ENCODE measurements at regions not wholly inside any gene's neighbourhood (a gene's known extent, or its start where the extent isn't known, plus 50 kb on each side); places are given as distances from the start of the nearest gene placed in this dataset.

DNA sequence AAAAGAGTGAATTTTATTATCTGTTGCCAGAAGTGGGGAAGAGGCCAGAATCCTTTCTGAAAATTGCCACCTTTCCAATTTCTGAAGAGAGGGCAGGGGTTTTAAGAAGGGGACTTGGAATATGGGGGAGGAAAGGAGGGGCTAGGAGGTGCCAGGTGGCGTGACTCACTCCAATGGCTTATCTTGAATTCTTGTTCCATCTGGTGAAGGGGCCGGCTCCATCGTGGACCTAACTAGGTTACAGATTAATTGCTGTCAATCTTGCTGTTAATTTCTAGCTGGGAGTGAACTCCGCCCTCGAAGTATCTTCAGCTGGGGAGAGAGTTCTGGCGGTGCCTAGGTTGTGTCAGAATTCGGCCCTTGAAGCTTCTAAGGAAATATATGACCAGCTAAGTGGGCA lies 138.7 kb downstream of the YTHDC2 start:
- H3K9me3 Mint-ChIP-seq, result peaks cover 7% of the 10 kb centered on the region; the same call in 1 of the 2 replicates
- no peak overlapping the region for H3K27ac Mint-ChIP-seq
- no peaks in the 10 kb centered on the region for H3K4me1 Mint-ChIP-seq (ENCODE audit: low read depth)
- TF ChIP-seq, protein P1, sequence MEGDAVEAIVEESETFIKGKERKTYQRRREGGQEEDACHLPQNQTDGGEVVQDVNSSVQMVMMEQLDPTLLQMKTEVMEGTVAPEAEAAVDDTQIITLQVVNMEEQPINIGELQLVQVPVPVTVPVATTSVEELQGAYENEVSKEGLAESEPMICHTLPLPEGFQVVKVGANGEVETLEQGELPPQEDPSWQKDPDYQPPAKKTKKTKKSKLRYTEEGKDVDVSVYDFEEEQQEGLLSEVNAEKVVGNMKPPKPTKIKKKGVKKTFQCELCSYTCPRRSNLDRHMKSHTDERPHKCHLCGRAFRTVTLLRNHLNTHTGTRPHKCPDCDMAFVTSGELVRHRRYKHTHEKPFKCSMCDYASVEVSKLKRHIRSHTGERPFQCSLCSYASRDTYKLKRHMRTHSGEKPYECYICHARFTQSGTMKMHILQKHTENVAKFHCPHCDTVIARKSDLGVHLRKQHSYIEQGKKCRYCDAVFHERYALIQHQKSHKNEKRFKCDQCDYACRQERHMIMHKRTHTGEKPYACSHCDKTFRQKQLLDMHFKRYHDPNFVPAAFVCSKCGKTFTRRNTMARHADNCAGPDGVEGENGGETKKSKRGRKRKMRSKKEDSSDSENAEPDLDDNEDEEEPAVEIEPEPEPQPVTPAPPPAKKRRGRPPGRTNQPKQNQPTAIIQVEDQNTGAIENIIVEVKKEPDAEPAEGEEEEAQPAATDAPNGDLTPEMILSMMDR (IDR thresholded peaks at IDR 0.05), result no peak
- no peaks in the 10 kb centered on the region for H3K36me3 Mint-ChIP-seq (ENCODE audit: low read depth)
- no peak overlapping the region for H3K4me3 Mint-ChIP-seq
- DNase-seq, result no peak
- peaks cover 5% of the 10 kb centered on the region; the same call in 1 of the 2 replicates for H3K27me3 Mint-ChIP-seq (ENCODE audit: insufficient read depth)

DNA sequence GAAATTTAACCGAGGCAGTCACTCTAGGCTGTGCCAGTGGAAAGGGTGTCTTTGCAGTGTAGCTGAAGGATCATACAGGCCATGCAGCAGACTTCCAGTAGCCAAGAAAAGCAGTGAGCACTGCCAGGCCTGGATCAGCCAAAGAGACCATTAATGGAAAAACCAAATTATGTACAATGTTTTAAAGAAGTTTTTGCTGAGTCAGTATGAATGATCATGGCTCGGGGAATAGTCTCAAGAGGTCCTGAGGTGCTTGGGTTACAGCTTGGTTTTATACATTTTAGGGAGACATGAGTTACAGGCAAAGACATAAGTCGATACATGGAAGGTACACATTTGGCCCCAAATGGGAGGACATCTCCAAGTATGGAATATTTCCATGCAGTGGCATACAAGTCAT lies 141.3 kb downstream of the YTHDC2 start:
- Mint-ChIP-seq H3K4me3 (no peak overlapping the region), H3K9me3 (peaks cover 6% of the 10 kb centered on the region; the same call in 1 of the 2 replicates), H3K36me3 (ENCODE audit: low read depth) (no peaks in the 10 kb centered on the region), H3K27ac (no peak overlapping the region), H3K4me1 (ENCODE audit: low read depth) (no peaks in the 10 kb centered on the region), H3K27me3 (ENCODE audit: insufficient read depth) (peaks cover 5% of the 10 kb centered on the region; the same call in 1 of the 2 replicates)
- TF ChIP-seq, protein P1 (IDR thresholded peaks at IDR 0.05), result no peak
- no peak for DNase-seq

DNA sequence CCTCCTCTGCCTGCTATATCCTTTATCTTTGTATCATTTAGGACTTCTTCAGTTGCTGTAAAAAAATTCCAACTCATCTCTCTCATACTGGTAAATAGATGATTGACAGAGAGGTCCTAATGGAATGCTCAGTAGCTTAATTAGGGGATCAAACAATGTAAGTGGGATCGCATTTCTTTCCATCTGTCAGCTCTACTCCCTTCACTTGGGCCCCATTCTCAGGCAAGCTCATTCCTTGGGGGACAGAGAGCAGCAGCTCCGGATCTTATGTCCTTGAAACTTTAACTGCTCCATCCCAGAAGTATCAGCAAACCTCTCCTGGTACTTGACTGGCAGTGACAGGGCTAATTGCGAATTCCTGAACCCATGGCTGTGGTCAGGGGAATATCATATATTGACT lies 146.7 kb downstream of the YTHDC2 start:
- TF ChIP-seq, protein P1 (IDR thresholded peaks at IDR 0.05), result no peak
- H3K27me3 Mint-ChIP-seq (ENCODE audit: insufficient read depth), result peaks cover 9% of the 10 kb centered on the region
- H3K36me3 Mint-ChIP-seq (ENCODE audit: low read depth), result no peaks in the 10 kb centered on the region
- H3K4me1 Mint-ChIP-seq (ENCODE audit: low read depth), result no peaks in the 10 kb centered on the region
- no peak overlapping the region for H3K4me3 Mint-ChIP-seq
- DNase-seq, result no peak
- no peaks in the 10 kb centered on the region for H3K9me3 Mint-ChIP-seq
- H3K27ac Mint-ChIP-seq, result no peak overlapping the region

DNA sequence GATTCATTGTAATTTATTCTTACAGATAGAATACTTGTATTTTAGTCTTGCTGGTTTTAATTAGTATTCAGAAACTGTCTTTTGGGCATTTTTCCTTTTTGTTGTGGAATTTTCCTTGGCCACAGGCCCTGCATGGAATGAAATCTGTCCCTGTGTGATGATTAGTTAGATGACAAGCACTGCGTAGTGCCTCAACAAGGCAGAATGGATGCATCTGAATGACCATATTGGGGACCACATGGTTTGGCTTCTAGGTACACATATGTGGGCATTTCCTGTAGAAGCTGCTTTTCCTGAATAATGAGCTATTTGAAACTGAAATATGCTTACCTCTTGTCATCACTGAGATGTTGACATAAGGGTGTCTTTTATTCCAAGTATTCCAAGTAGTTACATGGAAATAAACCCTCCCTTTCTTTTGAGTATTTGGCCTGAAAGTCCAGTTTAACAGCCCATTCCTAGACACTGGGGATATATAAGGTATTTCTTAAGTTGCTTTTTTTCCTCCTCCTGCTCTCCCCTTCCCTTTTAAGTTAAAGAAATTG lies 147.3 kb downstream of the YTHDC2 start:
- TF ChIP-seq, protein P1 (IDR thresholded peaks at IDR 0.05), result no peak

DNA sequence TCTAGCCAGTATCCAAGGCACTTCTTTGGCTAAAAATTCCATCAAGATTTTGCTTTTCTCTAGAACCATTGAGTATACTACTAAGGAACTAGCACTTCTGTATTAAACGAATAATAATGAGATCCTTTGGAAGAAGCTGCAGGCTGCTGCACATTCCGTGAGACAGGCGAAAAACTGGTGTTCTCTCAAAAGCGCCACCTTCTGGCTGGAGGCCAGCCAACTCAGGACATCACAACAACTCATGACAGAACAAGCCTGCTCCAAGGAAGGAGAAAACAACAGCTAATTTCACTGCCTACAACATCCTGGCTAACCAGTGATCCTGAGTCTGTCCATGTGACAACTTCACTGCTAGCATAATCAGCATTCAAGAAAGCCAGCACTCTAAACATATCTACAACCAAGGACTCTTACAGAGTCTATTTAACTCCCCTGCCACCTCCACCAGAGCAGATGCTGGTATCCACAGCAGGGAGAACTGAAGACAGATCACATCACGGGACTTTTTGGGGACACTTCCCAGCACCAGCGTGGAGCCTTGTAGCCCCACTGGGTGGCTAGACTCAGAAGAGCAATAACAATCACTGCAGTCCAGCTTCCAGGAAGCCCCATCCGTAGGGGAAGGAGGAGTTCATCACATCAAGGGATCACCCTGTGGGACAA lies 150.5 kb downstream of the YTHDC2 start:
- H3K4me3 Mint-ChIP-seq, result no peak overlapping the region
- H3K27me3 Mint-ChIP-seq (ENCODE audit: insufficient read depth), result peaks cover 13% of the 10 kb centered on the region
- no peaks in the 10 kb centered on the region; the same call in 1 of the 2 replicates for H3K4me1 Mint-ChIP-seq (ENCODE audit: low read depth)
- DNase-seq, result peak; percentile 55
- H3K36me3 Mint-ChIP-seq (ENCODE audit: low read depth), result no peaks in the 10 kb centered on the region
- no peaks in the 10 kb centered on the region for H3K9me3 Mint-ChIP-seq
- H3K27ac Mint-ChIP-seq, result no peak overlapping the region
- TF ChIP-seq, protein P1 (IDR thresholded peaks at IDR 0.05), result peak; percentile 81

More for the DNA sequence above, 147.3 kb downstream of the YTHDC2 start:
- DNase-seq, result no peak
- H3K27ac Mint-ChIP-seq, result no peak overlapping the region
- H3K4me1 Mint-ChIP-seq (ENCODE audit: low read depth), result no peaks in the 10 kb centered on the region
- peaks cover 9% of the 10 kb centered on the region for H3K27me3 Mint-ChIP-seq (ENCODE audit: insufficient read depth)
- H3K36me3 Mint-ChIP-seq (ENCODE audit: low read depth), result no peaks in the 10 kb centered on the region
- no peaks in the 10 kb centered on the region for H3K9me3 Mint-ChIP-seq
- H3K4me3 Mint-ChIP-seq, result no peak overlapping the region
